SK-N-SH (cell line): ENCODE measurements at regions not wholly inside any gene's neighbourhood (a gene's known extent, or its start where the extent isn't known, plus 50 kb on each side); places are given as distances from the start of the nearest gene placed in this dataset.

Source experiments
- CHD2 ChIP-seq: fragments of 150-350 bp; IDR thresholded peaks from 2 replicates; pipeline ENCODE4 v1.6.1; 2018; ENCODE audit warnings: low read length; ENCODE audit not compliant: partially characterized antibody
- CTCF ChIP-seq: fragments of 200-600 bp; sonication (generic); IDR thresholded peaks from 2 replicates; pipeline ENCODE4 v1.6.1; 2017; ENCODE audit warnings: antibody characterized with exemption, mild to moderate bottlenecking, moderate library complexity
- ELF1 ChIP-seq: IDR thresholded peaks from 2 replicates; pipeline ENCODE4 v1.4.0; 2012
- EP300 ChIP-seq, 2 experiments: IDR thresholded peaks; 2 replicates each; pipeline versions ENCODE4 v1.4.0 to v1.6.1; 2012; ENCODE audit warnings: borderline replicate concordance in 1 of 2, low read depth in 1 of 2, low read length in 1 of 2
- NFIC ChIP-seq: IDR thresholded peaks from 2 replicates; pipeline ENCODE4 v1.4.0; 2012; ENCODE audit warnings: borderline replicate concordance
- NRF1 ChIP-seq: IDR thresholded peaks from 2 replicates; pipeline ENCODE4 v1.6.1; 2012; ENCODE audit warnings: low read depth, mild to moderate bottlenecking, low read length
- RAD21 ChIP-seq: IDR thresholded peaks from 2 replicates; pipeline ENCODE4 v1.6.1; 2012; ENCODE audit warnings: mild to moderate bottlenecking, low read length
- SIN3A ChIP-seq: IDR thresholded peaks from 2 replicates; pipeline ENCODE4 v1.6.1; 2012; ENCODE audit warnings: low read depth, mild to moderate bottlenecking, low read length, moderate library complexity, borderline replicate concordance
- SMC3 ChIP-seq: IDR thresholded peaks from 2 replicates; pipeline ENCODE4 v1.6.1; 2012; ENCODE audit warnings: low read depth, low read length, improper control_type of control experiment
- TAF1 ChIP-seq: IDR thresholded peaks from 2 replicates; pipeline ENCODE4 v1.6.1; 2012; ENCODE audit warnings: low read depth, mild to moderate bottlenecking, low read length, moderate library complexity, borderline replicate concordance
- TEAD4 ChIP-seq: IDR thresholded peaks from 2 replicates; pipeline ENCODE4 v1.4.0; 2012; ENCODE audit warnings: mild to moderate bottlenecking, borderline replicate concordance; ENCODE audit not compliant: insufficient read depth
- USF2 ChIP-seq: fragments of 150-350 bp; IDR thresholded peaks from 2 replicates; pipeline ENCODE4 v1.6.1; 2017; ENCODE audit warnings: antibody characterized with exemption, low read length, low read depth, borderline replicate concordance
- ZBTB33 ChIP-seq: IDR thresholded peaks from 2 replicates; pipeline ENCODE4 v1.4.0; 2012; ENCODE audit warnings: low read depth, borderline replicate concordance
- TF ChIP-seq, protein P1 (sequence below): fragments of 150-350 bp; IDR thresholded peaks from 2 replicates; pipeline ENCODE4 v1.6.1; 2016; ENCODE audit warnings: mild to moderate bottlenecking, low read depth, low read length

- no peak for TF ChIP-seq CTCF
- no peak for TF ChIP-seq EP300 (IDR thresholded peaks at IDR 0.05; ENCODE audit: borderline replicate concordance in 1 of 2, low read depth in 1 of 2, low read length in 1 of 2)
- no peak for TF ChIP-seq SMC3
- no peak for TF ChIP-seq RAD21
- TF ChIP-seq TAF1, result no peak
- TF ChIP-seq NFIC, result no peak
- no peak for TF ChIP-seq SIN3A
- TF ChIP-seq USF2, result no peak
- no peak for TF ChIP-seq ZBTB33
- TF ChIP-seq, protein P1, sequence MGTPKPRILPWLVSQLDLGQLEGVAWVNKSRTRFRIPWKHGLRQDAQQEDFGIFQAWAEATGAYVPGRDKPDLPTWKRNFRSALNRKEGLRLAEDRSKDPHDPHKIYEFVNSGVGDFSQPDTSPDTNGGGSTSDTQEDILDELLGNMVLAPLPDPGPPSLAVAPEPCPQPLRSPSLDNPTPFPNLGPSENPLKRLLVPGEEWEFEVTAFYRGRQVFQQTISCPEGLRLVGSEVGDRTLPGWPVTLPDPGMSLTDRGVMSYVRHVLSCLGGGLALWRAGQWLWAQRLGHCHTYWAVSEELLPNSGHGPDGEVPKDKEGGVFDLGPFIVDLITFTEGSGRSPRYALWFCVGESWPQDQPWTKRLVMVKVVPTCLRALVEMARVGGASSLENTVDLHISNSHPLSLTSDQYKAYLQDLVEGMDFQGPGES, result no peak
- no peak for TF ChIP-seq CHD2
- no peak for TF ChIP-seq NRF1
- TF ChIP-seq TEAD4, result no peak
- no peak for TF ChIP-seq ELF1
Observed at GRCh38 chr6:47106216-47106615, 64.1 kb upstream of the ADGRF1 start.
